ENCODE measurements at regions not wholly inside any gene's neighbourhood (a gene's known extent, or its start where the extent isn't known, plus 50 kb on each side); places are given as distances from the start of the nearest gene placed in this dataset.
"Not testable (repeated sequence)": the region's sequence is repeated elsewhere in the genome, so short reads cannot be mapped to it uniquely, and the experiment has no call there.

GRCh38 chr16:48958681-48959080 lies 323.0 kb downstream of the CBLN1 start:
- intact Hi-C loops (cut with DNase I), result no loop called here
- DNase-seq, result no peak

- intact Hi-C loops (cut with DNase I), result no loop called here
Observed at GRCh38 chr16:48956620-48957019, 325.0 kb downstream of the CBLN1 start.

DNA sequence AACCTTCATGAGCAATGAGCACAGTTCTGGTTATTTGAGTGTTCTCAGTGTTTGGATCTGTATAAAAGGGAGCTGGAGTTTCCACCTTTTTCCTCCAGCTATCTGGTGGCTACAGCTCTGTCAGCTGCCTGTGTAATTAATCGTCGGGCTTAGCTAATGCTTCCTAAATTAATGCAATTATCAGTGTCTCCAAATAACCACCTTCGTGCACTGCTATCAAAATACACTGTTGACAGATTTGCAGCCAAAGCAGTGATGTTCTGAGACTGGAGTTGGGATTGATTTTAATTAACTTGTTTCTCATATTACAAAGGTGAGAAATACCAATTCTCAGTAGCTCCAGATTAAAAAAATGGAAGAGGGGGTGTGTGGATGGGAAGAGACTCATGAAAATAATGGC lies 325.8 kb downstream of the CBLN1 start:
- intact Hi-C loops (cut with DNase I), result no loop called here
- DNase-seq, result no peak

More at GRCh38 chr16:48956620-48957019, 325.0 kb downstream of the CBLN1 start:
- DNase-seq, result no peak

GRCh38 chr16:48951621-48952125 lies 330.0 kb downstream of the CBLN1 start:
- intact Hi-C loops (cut with DNase I); DNase-seq: not testable (repeated sequence)

- intact Hi-C loops (cut with DNase I), result no loop called here
- no peak for DNase-seq
Observed at GRCh38 chr16:48950184-48950583, 331.5 kb downstream of the CBLN1 start.

- DNase-seq, result no peak
- intact Hi-C loops (cut with DNase I), result no loop called here
Observed at GRCh38 chr16:48949636-48950035, 332.0 kb downstream of the CBLN1 start.

GRCh38 chr16:48948911-48949310 lies 332.7 kb downstream of the CBLN1 start:
- no peak for DNase-seq

GRCh38 chr16:48947371-48947713 lies 334.3 kb downstream of the CBLN1 start:
- no peak for DNase-seq
- intact Hi-C loops (cut with DNase I), result no loop called here

More at GRCh38 chr16:48948911-48949310, 332.7 kb downstream of the CBLN1 start:
- intact Hi-C loops (cut with DNase I), result no loop called here

DNA sequence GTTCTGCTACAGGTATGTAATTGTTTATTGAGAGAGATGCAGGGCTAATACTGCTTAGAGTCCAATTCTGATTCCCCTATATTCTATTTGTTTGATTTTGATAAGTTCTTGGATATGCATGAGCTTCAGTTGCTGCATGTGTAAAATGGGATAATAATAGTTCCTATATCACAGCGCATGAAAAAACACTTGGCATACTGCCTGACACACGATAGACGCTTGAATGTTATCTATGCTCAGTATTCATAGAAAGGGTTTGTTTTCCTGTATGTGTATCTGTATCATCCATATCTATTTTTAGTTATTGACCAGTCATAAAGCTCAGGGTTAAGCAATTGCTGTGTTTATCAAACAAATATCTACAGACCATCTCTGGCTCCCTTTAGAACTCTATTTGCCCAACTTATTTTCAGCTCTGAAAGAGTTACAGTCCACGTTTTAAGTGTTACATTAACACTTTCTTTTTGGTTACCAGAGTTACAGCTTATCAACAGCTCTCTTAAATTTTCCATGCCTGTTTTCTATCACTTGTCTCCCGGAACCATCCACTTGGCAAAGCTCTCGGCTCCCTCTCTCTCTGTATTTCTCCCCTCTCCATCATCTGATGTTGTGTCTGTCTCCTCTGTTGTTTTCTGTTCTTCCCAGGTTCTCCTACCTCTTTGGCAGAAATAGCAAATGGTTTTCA lies 334.8 kb downstream of the CBLN1 start:
- no peak for DNase-seq
- intact Hi-C loops (cut with DNase I), result no loop called here

DNA sequence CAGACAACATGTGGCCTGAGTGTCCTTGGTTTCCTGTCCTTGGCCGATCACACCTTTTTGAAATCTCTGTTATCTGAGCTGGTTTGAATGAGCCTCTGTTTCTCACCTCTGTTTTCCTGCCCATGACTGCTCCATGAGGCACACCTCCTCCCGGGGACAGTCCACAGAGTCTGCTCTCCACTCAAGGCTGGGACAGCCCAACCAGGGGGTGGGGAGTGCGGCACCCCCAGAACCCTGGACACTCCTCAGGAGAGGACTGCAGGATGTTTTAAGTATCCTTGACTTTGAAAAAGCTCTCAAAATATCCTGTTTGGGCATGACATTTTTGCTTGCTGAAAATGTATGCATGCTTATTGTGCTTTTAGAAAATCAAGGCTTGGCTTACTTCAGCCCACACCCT lies 333.0 kb upstream of the N4BP1 start:
- no peak for DNase-seq
- intact Hi-C loops (cut with DNase I), result no loop called here

- intact Hi-C loops (cut with DNase I), result no loop called here
Observed at GRCh38 chr16:48936811-48937210, 326.8 kb upstream of the N4BP1 start.

DNA sequence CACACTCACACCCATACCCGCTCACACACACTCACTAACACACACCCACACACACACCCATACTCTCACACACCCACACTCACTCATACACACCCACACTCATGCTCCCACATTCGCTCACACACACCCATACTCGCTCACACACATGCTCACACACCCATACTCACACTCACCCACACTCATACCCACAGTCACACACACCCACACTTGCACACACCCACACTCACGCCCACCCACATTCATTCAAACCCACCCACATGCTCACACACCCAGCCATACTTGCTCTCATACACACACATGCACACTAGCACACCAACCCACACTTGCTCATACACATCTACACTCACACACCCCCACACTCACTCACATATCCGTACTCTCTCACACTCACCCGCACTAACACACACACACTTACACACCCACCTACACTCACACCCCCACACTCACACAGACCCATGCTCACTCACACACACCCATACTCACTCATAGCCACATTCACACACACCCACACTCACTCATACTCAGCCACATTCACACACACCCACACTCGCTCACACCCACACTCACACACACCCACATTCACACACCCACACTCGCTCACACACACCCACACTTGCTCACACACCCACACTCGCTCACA lies 322.4 kb upstream of the N4BP1 start:
- intact Hi-C loops (cut with DNase I), result no loop called here
- no peak for DNase-seq

More at GRCh38 chr16:48936811-48937210, 326.8 kb upstream of the N4BP1 start:
- no peak for DNase-seq

DNA sequence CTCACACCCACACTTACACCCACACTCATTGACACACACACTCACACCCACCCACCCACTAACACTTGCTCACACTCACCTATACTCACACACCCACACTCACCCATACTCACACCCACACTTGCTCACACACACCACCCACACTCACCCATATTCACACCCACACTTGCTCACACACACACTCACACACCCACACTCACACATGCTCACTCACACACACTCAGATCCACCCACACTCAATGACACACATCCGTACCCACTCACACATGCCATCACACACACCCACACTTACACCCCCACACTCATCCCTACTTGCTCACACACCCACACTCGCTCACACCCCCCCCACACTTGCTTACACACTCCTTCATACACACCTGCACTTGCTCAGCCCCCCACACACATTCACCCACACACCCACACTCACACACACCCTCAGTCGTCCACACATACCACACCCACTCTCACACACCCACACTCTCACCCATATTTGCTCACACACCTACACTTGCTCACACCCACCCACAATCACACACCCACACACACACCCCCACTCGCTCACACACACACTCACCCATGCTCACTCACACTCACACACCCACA lies 321.1 kb upstream of the N4BP1 start:
- DNase-seq, result no peak
- intact Hi-C loops (cut with DNase I), result no loop called here

- intact Hi-C loops (cut with DNase I), result no loop called here
- no peak for DNase-seq
Observed at GRCh38 chr16:48919791-48920190, 309.8 kb upstream of the N4BP1 start.

GRCh38 chr16:48918520-48919258 lies 308.7 kb upstream of the N4BP1 start:
- intact Hi-C loops (cut with DNase I), result no loop called here
- no peak for DNase-seq

DNA sequence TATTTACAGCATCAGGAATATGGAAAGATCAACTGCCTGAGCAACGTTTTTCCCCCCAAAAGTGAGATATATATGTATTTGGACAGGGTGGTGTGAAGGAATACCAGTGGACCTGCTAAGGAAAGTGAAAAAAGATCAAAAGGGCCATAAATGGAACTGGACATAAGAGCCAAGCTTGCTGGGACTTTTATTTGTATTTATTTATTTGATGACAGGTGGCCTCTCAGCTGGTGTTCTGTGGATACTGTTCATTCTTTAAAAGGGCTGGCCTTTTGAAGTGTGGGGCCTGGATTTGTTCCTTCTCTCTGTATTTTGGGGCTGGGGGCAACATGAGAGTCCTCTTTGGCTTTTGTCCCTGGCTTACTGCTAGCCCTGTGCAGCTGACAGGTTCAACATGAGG lies 306.6 kb upstream of the N4BP1 start:
- intact Hi-C loops (cut with DNase I), result no loop called here

GRCh38 chr16:48914070-48914469 lies 304.1 kb upstream of the N4BP1 start:
- intact Hi-C loops (cut with DNase I), result no loop called here
- no peak for DNase-seq

More for the DNA sequence above, 306.6 kb upstream of the N4BP1 start:
- DNase-seq, result no peak

DNA sequence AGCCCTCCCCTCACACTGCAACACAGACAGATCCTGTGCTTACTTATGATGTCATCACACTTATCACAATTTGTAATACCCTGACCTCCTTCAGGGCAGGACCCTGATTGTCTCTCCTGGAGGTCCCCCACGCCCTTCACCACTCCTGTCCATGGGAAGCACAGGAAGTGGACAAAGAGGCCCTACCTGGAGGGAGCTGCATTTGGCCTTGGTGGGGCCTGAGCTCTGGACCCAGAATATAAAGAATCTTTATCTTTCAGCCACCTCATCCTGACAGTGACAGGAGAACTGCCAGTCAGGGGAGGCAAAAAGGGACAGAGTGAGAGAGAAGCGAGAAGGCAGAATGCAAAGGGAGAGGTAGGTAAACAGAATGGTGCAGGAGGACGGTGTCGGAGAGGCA lies 303.4 kb upstream of the N4BP1 start:
- intact Hi-C loops (cut with DNase I), result no loop called here
- DNase-seq, result no peak

DNA sequence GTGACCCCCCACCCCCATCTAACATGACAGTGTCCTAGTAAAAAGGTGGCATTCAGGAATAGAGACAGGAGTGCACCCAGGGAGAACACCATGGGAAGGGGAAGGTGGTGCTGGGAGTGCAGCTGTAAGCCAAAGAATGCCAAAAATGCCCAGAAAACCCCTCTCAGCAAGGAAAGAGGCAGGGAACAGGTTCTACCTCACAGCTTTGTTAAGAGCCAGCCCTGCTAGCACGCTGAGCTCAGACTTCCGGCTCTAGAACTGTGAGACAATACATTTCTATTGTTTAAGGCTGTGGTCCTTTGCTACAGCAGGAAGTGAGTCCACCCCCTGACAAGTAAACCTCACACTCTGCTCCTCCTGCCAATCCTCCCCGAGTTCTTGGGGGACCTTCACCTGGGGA lies 302.4 kb upstream of the N4BP1 start:
- DNase-seq, result no peak
- intact Hi-C loops (cut with DNase I), result no loop called here

DNA sequence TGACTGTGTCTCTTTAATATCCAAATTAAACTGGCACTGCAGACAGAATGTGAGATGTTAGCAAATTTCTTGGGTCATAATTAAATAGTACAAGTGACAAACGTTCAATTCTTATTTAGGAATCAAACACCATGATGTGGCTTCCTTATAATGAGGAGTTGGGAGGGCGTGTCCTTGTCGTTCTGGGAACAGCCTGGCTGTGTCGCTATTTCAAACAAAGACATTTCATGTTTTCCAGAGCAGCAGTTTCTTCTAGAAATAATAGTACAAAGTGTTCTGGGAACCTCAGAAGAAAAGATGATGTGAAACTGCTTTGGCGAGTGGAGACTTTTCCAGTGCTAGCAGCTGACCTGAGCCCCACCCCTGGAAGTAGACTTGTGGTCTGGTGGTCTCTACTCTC lies 301.7 kb upstream of the N4BP1 start:
- no peak for DNase-seq
- intact Hi-C loops (cut with DNase I), result no loop called here

DNA sequence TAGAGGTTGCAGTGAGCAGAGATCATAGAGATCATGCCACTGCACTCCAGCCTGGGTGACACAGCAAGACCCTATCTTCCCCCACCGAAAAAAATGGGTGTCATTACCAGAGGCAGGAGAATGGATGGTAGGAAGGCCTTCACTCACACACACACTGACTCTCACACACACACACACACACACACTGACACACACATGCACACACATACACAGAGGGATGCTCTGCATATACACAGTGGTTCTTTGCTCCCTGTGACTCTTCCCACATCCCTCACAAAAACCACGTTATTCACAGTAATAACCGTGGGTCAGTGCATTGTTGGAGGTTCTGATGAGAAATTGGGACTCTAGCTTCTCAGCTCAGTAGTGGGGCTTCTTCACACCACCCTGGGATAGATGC lies 300.2 kb upstream of the N4BP1 start:
- intact Hi-C loops (cut with DNase I), result no loop called here
- DNase-seq, result no peak
